OCI-LY3 (cell line): ENCODE measurements at regions not wholly inside any gene's neighbourhood (a gene's known extent, or its start where the extent isn't known, plus 50 kb on each side); places are given as distances from the start of the nearest gene placed in this dataset.

ENCODE experiments used
- EZH2phosphoT487 ChIP-seq: fragments of 200-600 bp; shearing (Covaris generic); IDR thresholded peaks from 2 replicates; pipeline ENCODE4 v1.6.1; 2018; ENCODE audit warnings: antibody characterized with exemption, mixed run types, low read depth
- TF ChIP-seq, protein P1 (sequence below): fragments of 200-600, 300-600 bp; sonication (generic); IDR thresholded peaks from 2 replicates; pipeline ENCODE4 v1.5.1; 2014; ENCODE audit warnings: antibody characterized with exemption, low read length, low read depth

DNA sequence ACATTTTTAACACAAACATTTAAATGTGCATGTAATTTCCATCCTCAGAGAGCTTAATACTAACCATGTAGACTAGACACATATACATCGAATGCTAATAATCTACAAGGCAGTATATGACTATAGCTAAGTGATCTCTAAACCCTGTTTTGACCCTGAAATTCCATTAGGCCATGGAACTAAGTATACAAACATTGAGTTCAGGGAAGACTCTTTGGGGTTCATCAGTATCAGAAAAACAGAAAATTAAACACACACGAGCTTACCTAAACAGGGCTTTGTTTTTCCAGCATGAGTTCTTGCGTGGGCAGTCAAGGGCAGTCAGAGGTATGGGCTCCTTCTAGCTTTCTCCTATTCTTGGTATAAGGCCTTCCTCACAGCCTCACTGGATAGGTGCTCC, 106.0 kb upstream of the COPS8 start:
- TF ChIP-seq, protein P1, sequence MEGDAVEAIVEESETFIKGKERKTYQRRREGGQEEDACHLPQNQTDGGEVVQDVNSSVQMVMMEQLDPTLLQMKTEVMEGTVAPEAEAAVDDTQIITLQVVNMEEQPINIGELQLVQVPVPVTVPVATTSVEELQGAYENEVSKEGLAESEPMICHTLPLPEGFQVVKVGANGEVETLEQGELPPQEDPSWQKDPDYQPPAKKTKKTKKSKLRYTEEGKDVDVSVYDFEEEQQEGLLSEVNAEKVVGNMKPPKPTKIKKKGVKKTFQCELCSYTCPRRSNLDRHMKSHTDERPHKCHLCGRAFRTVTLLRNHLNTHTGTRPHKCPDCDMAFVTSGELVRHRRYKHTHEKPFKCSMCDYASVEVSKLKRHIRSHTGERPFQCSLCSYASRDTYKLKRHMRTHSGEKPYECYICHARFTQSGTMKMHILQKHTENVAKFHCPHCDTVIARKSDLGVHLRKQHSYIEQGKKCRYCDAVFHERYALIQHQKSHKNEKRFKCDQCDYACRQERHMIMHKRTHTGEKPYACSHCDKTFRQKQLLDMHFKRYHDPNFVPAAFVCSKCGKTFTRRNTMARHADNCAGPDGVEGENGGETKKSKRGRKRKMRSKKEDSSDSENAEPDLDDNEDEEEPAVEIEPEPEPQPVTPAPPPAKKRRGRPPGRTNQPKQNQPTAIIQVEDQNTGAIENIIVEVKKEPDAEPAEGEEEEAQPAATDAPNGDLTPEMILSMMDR, result no peak
- no peak for TF ChIP-seq EZH2phosphoT487
